Adrenal gland (tissue), 9 donors: ENCODE measurements at regions not wholly inside any gene's neighbourhood (a gene's known extent, or its start where the extent isn't known, plus 50 kb on each side); places are given as distances from the start of the nearest gene placed in this dataset.
"Not testable (repeated sequence)": the region's sequence is repeated elsewhere in the genome, so short reads cannot be mapped to it uniquely, and the experiment has no call there.

ENCODE experiments used
- DNase-seq, 7 donors: peaks; one replicate each; pipeline ENCODE4 v3.0.0-alpha.2; 2019 to 2020
- H3K27ac ChIP-seq, 5 donors: fragments of 200-600 bp; sonication (generic) in 4 of 5; 1 replicate in 3 of 5; 2 replicates in 2 of 5; pipeline versions ENCODE4 v1.5.1 to v1.8.0; 2016 to 2020; ENCODE audit warnings: mild to moderate bottlenecking in 1 of 5
- H3K27me3 ChIP-seq: fragments of 200-600 bp; 2 replicates; pipeline ENCODE4 v1.8.0; 2021
- H3K36me3 ChIP-seq, 2 donors: fragments of 200-600 bp; replicated peaks in 1 of 2; 1 replicate in 1 of 2; 2 replicates in 1 of 2; pipeline versions ENCODE4 v1.5.1 to v1.8.0; 2018 to 2022
- H3K4me1 ChIP-seq, 2 donors: fragments of 200-600 bp; replicated peaks in 1 of 2; 1 replicate in 1 of 2; 2 replicates in 1 of 2; pipeline versions ENCODE4 v1.5.1 to v1.8.0; 2018 to 2021
- H3K4me3 ChIP-seq, 4 donors: fragments of 200-600 bp; sonication (generic) in 3 of 4; one replicate each; pipeline ENCODE4 v1.5.1; 2016 to 2018
- H3K9me3 ChIP-seq, 3 donors: fragments of 200-600 bp; sonication (generic) in 1 of 3; replicated peaks in 1 of 3; 1 replicate in 2 of 3; 2 replicates in 1 of 3; pipeline versions ENCODE4 v1.5.1 to v1.8.0; 2016 to 2021
- CTCF ChIP-seq, 6 experiments: fragments of 450-650 bp in 4 of 6; fragments of 200-600 bp in 2 of 6; sonication (generic) in 1 of 6; IDR thresholded peaks; 1 replicate in 5 of 6; 2 replicates in 1 of 6; pipeline versions ENCODE4 v1.5.1 to v1.8.0; 2016 to 2021; ENCODE audit warnings: antibody characterized with exemption in 6 of 6, mild to moderate bottlenecking in 2 of 6, moderate library complexity in 1 of 6
- POLR2A ChIP-seq, 2 donors: fragments of 450-650 bp; IDR thresholded peaks; one replicate each; pipeline ENCODE4 v1.6.1; 2017; ENCODE audit warnings: antibody characterized with exemption in 2 of 2, mild to moderate bottlenecking in 2 of 2, moderate library complexity in 1 of 2
- WGBS, 4 donors: extraction: QIAGEN DNeasy Blood & Tissue Kit in 2 of 4; methylation state at CpG; one replicate each; pipeline versions ENCODE4 v1.1.5 to v1.1.7; 2013 to 2017; 5-methylcytosine and 5-hydroxymethylcytosine counted together
- intact Hi-C, 2 donors: fragments of 100-400 bp; cut with DNase I; formaldehyde crosslinking; loops; one replicate each; pipeline versions ENCODE4 v1.14.1 to v1.15.0; 2022 to 2023
- donor health status: healthy with polysubstance abuse.
- donor health status: Bipolar disorder and iron deficiency.
- donor health status: DM: yes; HTN: yes; CAD: no.
- donor health status: DM: no; HTN: no; CAD: no.
- donor health status: DM: no; HTN: no; CAD: no.

GRCh38 chr15:84400820-84401219 lies 165.2 kb downstream of the GOLGA6L4 start:
- 86 to 93% (median 90%) methylated on average over 3 to 5 of the region's 5 CpGs for WGBS, 4 donors
- no peak for DNase-seq

DNA sequence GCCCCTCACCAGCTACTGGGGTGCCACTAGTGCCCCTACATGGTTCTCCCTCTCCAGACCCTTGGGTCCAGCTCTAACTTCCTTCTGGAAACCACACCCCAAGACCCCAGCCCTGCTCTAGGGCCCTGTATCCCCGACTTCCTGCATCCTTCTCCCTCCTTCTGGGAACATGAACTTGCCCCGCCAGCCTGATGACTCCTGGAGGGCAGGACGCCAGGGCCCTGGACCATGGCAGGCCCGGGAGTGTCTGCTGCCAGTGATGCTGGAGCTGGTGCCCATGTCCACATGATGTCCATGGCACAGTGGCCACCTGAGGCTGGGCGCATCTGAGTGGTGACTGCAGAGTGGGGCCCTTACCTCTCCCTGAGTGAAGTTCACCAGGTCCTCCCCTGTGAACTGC lies 165.9 kb downstream of the GOLGA6L4 start:
- intact Hi-C loops, H3K9me3 ChIP-seq, H3K27me3 ChIP-seq, H3K4me1 ChIP-seq, DNase-seq, H3K27ac ChIP-seq, H3K36me3 ChIP-seq, H3K4me3 ChIP-seq: not testable (repeated sequence)
- WGBS, 4 donors = 87 to 97% (median 91%) methylated on average over 4 to 5 of the region's 5 CpGs

More at GRCh38 chr15:84400820-84401219, 165.2 kb downstream of the GOLGA6L4 start:
- Histone ChIP-seq H3K4me3 (no peak overlapping the region), H3K4me1 (no peaks in the 10 kb centered on the region), H3K27me3 (no peaks in the 10 kb centered on the region), H3K36me3 (no peaks in the 10 kb centered on the region), H3K9me3 (no peaks in the 10 kb centered on the region), H3K27ac (no peak overlapping the region)
- intact Hi-C loops = no loop called here
- no peak for TF ChIP-seq POLR2A (IDR thresholded peaks at IDR 0.05)
- TF ChIP-seq CTCF (IDR thresholded peaks at IDR 0.05) = no peak

GRCh38 chr15:84401891-84402840 lies 166.6 kb downstream of the GOLGA6L4 start:
- H3K27ac ChIP-seq, H3K4me3 ChIP-seq, H3K36me3 ChIP-seq, H3K27me3 ChIP-seq, intact Hi-C loops, H3K9me3 ChIP-seq, H3K4me1 ChIP-seq: not testable (repeated sequence)
- 90 to 94% (median 92%) methylated on average over 4 to 14 of the region's 14 CpGs for WGBS, 4 donors
- peak in 1 of 7 donors; percentile 10 for DNase-seq

DNA sequence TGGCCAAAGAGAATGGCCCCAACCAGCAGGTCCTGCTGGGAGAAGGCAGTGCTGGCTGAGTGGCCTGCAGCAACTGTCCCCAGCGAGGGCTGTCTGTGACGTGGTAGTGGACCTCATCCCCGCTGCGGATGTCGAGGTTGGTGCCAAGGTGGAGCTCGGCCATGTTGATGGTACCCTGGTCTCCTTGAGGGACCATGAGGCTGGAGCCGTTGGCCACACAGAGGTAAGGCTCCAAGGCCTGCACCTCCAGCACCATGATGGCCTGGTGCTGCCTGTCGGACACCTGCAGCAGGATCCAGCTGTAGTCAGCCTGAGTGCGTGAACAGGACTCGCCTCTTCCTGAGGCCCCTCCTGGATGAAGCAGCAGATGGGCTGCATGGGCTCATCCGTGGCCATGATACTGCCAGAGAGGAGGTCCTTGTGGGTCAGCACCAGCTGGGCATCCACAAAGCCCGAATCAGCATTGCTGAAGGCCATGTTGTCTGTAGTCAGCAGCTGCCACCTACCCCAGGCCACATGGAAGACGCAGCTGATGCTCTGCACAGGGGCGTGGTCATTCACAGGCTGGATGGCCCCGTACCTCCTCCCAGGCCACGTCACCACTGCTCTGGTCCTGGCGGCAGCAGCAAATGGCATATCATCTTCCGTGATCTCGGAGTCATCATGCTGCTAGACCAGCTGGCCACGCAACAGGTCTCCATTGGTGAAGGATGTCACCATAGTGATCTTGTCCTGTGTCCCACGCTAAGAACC lies 167.5 kb downstream of the GOLGA6L4 start:
- peak in 2 of 7 donors; percentile 8 to 31 for DNase-seq
- TF ChIP-seq CTCF (IDR thresholded peaks at IDR 0.05) (no peak), POLR2A (IDR thresholded peaks at IDR 0.05) (no peak)
- Histone ChIP-seq H3K9me3 (no peaks in the 10 kb centered on the region), H3K27me3 (no peaks in the 10 kb centered on the region), H3K4me1 (no peaks in the 10 kb centered on the region), H3K27ac (no peak overlapping the region), H3K36me3 (no peaks in the 10 kb centered on the region), H3K4me3 (no peak overlapping the region)
- 80 to 94% (median 93%) methylated on average over 6 to 21 of the region's 21 CpGs for WGBS, 4 donors
- intact Hi-C loops = no loop called here

- H3K9me3 ChIP-seq, intact Hi-C loops, H3K27me3 ChIP-seq: not testable (repeated sequence)
Observed at GRCh38 chr15:84409357-84409756, 173.8 kb downstream of the GOLGA6L4 start.

DNA sequence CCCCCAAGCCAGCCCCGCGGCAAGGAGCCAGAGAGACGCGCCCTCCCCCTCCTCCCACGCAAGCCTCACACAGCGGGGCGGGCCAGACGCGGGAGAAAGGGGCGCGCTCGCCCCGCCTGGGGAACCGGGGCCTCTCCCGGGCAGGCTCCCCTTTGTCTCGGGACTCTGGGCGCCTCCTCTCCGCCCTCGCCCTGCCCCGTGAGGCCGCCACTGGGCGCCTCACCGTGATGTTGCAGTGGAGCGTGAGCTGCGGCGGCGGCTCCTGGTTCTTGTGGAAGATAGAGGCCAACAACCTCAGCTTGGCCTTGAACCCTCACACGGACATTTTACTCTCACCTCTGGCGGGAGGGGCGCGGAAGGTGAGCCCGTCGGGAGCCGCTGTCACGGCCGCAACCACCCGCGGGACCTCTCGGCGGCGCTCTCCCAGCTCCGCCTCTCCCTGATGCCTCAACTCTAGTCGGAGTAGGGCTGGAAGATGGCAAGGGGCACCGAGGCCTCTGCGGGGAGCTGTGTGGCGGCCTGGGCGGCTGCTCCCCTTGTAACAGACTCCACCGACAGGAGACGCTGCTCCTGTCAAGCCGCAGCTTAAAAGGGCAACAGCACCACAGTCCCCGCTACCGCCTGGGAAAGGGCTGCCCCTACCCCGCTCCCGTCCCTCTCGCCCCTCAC lies 179.2 kb upstream of the ZSCAN2 start:
- H3K4me3 ChIP-seq = peak overlapping the region in 1 of 4 donors; percentile 50
- peak in 3 of 7 donors; percentile 5 to 24 (median 23) for DNase-seq
- WGBS, 4 donors = 0% methylated on average over 5 of the region's 55 CpGs; no CpG with 5 or more reads in 2 of the 4 donors
- H3K27me3 ChIP-seq, H3K4me1 ChIP-seq, H3K36me3 ChIP-seq, intact Hi-C loops, H3K9me3 ChIP-seq: not testable (repeated sequence)
- H3K27ac ChIP-seq = peak overlapping the region in 2 of 5 donors; percentile 70 to 78

More at GRCh38 chr15:84409357-84409756, 173.8 kb downstream of the GOLGA6L4 start:
- H3K4me1 ChIP-seq, DNase-seq, H3K27ac ChIP-seq, H3K36me3 ChIP-seq, H3K4me3 ChIP-seq: not testable (repeated sequence)
- WGBS, 4 donors = 91% methylated on average over 2 of the region's 4 CpGs; no CpG with 5 or more reads in 3 of the 4 donors

GRCh38 chr15:84425327-84425726 lies 175.5 kb upstream of the ZSCAN2 start:
- DNase-seq = peak in 5 of 7 donors; percentile 0 to 17 (median 10)
- H3K36me3 ChIP-seq, H3K4me1 ChIP-seq, H3K9me3 ChIP-seq, intact Hi-C loops, H3K4me3 ChIP-seq, H3K27ac ChIP-seq, H3K27me3 ChIP-seq: not testable (repeated sequence)
- WGBS, 4 donors = 94% methylated on average over 2 of the region's 7 CpGs; no CpG with 5 or more reads in 3 of the 4 donors

DNA sequence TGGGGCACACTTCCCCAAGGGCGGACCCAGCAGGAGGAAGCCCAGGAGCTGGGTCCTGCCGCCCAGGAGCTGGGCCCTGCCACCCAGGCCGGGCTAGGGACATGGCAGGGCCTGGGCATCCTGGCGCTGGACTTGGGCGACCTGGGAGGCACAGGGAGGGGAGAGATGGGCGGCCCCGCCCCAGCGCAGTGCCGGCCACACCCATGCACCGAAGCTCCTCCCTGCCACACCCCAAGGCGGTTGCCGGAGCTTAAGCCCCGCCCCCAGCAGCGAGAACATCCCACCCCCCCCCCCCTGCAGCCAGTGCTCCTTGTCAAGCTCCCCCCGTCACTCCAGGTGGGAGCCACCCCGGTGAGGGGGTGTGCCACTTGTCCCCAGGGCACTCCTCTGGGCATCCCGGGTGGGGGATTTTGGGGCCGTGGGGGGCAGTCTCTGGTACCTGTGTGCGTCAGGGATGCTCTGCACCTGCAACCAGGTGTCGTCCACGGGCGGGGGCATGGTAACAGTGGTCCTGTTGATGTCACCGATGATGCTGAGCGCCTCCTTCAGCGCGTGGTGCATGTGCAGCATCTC lies 127.4 kb upstream of the ZSCAN2 start:
- H3K4me3 ChIP-seq, H3K27me3 ChIP-seq, DNase-seq, H3K36me3 ChIP-seq, H3K4me1 ChIP-seq, H3K9me3 ChIP-seq, intact Hi-C loops, H3K27ac ChIP-seq: not testable (repeated sequence)
- WGBS, 4 donors = no CpG with 5 or more reads among the region's 26 CpGs
